GM21423 (cell line): ENCODE measurements at regions not wholly inside any gene's neighbourhood (a gene's known extent, or its start where the extent isn't known, plus 50 kb on each side); places are given as distances from the start of the nearest gene placed in this dataset.
"Not testable (repeated sequence)": the region's sequence is repeated elsewhere in the genome, so short reads cannot be mapped to it uniquely, and the experiment has no call there.

Experiments used
- ATAC-seq: cut with Tn5 transposase; IDR thresholded peaks from one replicate; pipeline ENCODE4 v1.9.1; 2021; ENCODE audit warnings: mild to moderate bottlenecking, moderate library complexity; ENCODE audit not compliant: unreplicated experiment

- ATAC-seq = not testable (repeated sequence)
Observed at GRCh38 chr1:244156617-244157016, 105.5 kb downstream of the ZBTB18 start.

GRCh38 chr1:244157731-244158438, 106.8 kb downstream of the ZBTB18 start:
- no peak for ATAC-seq

- no peak for ATAC-seq
Observed at GRCh38 chr1:244159646-244160045, 108.6 kb downstream of the ZBTB18 start.

GRCh38 chr1:244160455-244161235, 109.6 kb downstream of the ZBTB18 start:
- ATAC-seq = no peak

GRCh38 chr1:244161236-244161510, 110.1 kb downstream of the ZBTB18 start:
- ATAC-seq = no peak

- no peak for ATAC-seq
Observed at GRCh38 chr1:244162786-244163530, 111.9 kb downstream of the ZBTB18 start.

DNA sequence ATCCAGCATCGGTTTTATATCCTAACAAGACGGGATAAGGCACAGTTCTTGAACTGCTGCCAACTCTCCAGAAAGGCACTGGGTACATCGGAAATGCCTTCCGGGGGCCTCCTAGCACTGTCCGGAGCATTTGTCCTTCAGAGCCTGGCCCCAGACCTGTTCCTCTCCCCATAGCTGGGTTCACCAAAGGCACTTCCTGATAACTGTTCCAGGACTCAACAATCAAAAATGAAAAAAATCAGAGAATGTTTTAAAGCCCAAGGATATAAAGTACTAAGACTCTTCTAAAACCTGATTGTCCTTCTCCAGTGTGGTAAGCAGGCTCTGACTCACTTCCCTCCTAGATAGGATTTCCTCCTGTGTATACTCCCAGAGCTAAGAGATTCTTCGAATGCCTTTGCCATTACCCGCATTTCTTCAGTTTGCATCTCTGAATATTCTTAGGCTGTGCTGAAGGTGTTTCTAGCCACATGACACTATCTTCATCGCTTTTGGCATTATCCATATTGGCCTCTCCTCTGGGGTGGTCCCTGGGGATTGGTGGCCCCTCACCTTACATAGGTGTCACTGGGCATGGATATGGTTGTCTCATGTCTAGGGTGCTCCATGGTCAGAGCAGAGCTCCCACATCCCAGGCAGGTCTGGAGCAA, 112.9 kb downstream of the ZBTB18 start:
- ATAC-seq = no peak

GRCh38 chr1:244164511-244164890, 113.4 kb downstream of the ZBTB18 start:
- no peak for ATAC-seq

GRCh38 chr1:244165021-244165420, 113.9 kb downstream of the ZBTB18 start:
- ATAC-seq = no peak

- ATAC-seq = no peak
Observed at GRCh38 chr1:244165701-244166100, 114.6 kb downstream of the ZBTB18 start.

- ATAC-seq = no peak
Observed at GRCh38 chr1:244171241-244171985, 120.3 kb downstream of the ZBTB18 start.

GRCh38 chr1:244173240-244173639, 122.2 kb downstream of the ZBTB18 start:
- ATAC-seq = no peak

GRCh38 chr1:244173769-244174168, 122.7 kb downstream of the ZBTB18 start:
- no peak for ATAC-seq

GRCh38 chr1:244174922-244175521, 123.9 kb downstream of the ZBTB18 start:
- ATAC-seq = no peak

DNA sequence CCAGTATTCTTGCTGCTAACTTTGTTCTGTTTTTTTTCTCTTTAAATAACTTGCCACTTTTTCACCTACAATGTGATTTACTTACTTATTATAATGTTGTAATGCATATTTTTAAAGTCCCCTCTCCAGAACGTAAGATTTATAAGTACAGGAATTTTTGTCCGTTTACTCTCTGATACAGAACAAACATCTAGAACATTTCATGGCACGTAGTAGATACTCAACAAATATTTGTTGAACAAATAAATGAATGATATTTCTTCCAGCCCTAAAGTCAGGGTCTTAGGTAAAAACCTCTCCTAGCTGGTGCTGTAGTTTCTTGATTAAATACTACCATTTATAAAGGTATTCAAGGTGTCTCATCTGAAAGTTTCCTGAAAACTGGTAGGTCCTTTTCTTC, 125.1 kb downstream of the ZBTB18 start:
- no peak for ATAC-seq

GRCh38 chr1:244180256-244180655, 129.2 kb downstream of the ZBTB18 start:
- no peak for ATAC-seq

GRCh38 chr1:244181867-244182266, 130.8 kb downstream of the ZBTB18 start:
- ATAC-seq = no peak

- no peak for ATAC-seq
Observed at GRCh38 chr1:244183037-244183436, 132.0 kb downstream of the ZBTB18 start.

DNA sequence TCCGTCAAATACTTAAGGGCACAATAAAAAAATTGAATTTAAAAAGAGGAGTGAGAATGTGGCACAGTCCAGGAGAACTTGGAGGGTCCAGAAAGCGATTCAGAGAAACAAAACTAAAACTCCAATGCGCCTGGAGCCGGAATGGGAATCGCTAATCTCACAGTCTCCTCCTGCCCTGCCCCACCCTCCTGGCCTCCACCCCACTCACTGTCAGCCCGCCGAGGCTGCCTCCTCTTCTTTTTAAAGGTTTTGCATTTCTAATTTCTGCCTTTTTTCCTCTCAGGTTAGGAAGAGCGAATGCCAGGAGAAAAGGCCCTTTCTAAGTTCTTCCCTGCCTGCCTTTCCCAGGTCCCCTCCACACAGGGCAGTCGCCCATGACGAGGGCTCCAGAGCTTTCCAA, 135.3 kb downstream of the ZBTB18 start:
- ATAC-seq = no peak

GRCh38 chr1:244187310-244187709, 136.2 kb downstream of the ZBTB18 start:
- no peak for ATAC-seq
